NOMO-1 (cell line): ENCODE measurements at regions not wholly inside any gene's neighbourhood (a gene's known extent, or its start where the extent isn't known, plus 50 kb on each side); places are given as distances from the start of the nearest gene placed in this dataset.
"Not testable (repeated sequence)": the region's sequence is repeated elsewhere in the genome, so short reads cannot be mapped to it uniquely, and the experiment has no call there.

Experiments used
- DNase-seq, 2 experiments: peaks; one replicate each; lab custom pipeline; 2025; ENCODE audit not compliant: unreplicated experiment in 2 of 2; lab: John Stamatoyannopoulos, UW

DNA sequence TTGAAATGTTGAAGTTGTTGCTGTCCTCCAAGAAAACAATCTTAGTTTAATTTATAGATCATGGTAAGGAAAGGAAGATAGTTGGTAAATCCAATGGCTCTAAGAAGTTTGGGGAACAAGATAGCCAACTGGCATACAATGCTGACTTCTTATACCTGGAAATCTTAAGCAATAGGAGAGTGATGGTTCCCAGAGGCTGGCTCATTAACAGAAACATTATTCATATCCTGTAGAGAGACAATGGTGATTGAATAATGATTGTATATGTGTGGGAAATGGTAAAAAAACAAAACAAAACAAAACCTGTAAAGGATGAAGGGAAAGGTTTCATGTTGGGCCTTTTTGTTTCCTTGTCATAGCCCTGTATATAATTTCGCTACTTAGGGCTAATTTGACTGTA is 174.9 kb upstream of the CTSO start:
- DNase-seq: no peak

- no peak for DNase-seq
These were observed 165.0 kb upstream of the CTSO start for GRCh38 chr4:156118507-156119220.

DNA sequence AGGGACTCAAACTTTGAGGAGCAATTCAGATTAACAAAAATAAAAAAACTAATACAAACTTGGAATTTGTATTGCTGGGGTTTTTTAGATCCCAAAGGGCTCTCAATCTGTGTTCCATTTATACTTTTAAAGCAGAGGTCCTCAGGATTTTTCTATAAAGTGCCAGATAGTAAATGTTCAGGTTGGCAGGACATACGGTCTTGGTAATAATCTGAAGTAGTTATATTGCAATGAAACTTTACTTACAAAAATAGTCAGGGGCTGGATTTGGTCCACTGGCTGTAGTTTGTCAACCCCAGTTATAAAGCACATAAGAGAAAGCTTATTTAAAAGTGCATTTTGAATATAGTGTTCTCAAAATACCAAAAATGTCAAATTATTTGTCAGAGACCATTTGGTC is 164.1 kb upstream of the CTSO start:
- DNase-seq: no peak

GRCh38 chr4:156116991-156117390 is 163.3 kb upstream of the CTSO start:
- DNase-seq: no peak

DNA sequence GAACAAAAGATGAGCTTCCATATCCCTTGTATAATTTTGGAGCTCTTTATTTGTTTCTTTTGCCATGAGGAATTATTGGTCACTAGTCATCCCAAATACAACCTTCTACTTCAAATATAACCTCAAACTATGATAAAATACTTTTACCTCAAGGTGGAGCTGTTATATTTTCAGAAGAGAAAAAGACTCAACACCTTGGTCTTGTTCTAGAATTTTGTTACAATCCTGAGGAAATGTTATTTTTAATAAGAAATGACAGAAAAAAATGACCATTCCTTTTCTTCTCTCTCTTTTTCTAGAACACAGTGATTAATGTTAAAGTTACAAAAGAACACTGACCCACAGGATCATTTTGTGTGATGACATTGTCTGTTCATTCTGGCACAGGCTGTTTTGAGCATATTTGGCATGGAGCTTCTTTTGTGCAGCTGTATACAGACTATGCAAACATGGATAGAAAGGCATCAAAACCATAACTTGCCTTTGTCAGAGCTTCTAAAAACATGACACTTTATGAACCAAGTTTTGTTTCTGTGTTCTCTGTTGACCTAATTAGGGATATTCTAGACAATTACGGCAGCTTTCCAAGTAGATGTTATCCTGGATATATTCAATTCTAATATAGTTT is 159.6 kb upstream of the CTSO start:
- DNase-seq: no peak

DNA sequence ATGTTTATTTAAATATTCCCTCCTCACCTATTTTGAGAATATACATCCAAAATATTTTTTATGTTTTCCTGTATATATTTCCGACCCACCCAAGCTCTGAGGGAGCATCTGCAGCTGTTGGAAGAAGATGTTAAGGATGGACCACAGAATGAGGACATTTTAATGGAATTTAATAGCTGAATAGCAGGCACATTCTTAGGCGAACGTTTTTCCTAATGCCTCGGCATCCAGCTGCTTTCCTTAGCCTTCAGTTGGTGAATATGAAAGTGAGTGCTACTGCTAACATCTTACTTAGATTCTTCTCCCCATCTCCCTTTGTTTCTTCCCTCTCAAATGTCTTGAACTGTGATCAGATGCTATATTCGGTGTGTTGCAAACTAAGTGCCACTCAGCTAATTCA is 158.0 kb upstream of the CTSO start:
- no peak for DNase-seq

- DNase-seq: peak; percentile 25 to 48
These were observed 156.6 kb upstream of the CTSO start for GRCh38 chr4:156109943-156110900.

- not testable (repeated sequence) for DNase-seq
These were observed 155.4 kb upstream of the CTSO start for GRCh38 chr4:156109087-156109486.

DNA sequence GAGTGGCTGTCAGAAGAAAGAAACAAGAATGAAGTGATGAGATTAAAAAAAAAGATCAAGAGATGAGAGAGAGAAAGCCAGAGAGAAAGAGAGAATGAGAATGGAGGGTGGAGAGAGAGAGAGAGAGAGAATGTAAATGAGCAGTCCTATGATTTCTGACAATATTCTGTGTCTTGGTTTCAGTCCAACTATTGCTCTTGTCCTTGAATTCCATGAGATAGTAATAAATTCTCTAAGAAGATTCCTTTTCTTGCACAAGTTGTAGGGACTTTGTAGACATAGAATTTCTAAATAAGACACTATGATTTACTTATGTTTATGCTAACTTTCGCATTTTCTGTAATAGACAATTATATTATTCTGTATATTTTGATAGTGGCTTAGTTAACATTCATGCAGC is 149.6 kb upstream of the CTSO start:
- no peak for DNase-seq

DNA sequence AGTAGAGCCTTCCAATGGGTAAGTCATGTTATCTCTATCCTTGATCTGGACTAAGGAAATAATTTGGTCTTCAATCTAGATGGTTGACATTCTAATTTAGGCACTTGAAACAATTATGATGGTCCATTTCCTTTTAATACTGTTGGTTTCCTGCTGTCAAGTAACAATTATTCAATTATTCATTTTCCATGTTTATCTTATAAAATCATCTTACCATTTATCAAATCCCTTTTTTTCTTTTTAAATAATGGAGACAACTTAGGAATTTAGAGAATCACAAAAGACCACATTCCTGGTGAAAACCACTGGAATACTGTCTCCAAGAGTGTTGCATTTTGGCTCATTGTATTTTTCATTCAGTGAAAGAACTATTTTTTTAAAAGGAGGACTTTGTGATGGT is 148.7 kb upstream of the CTSO start:
- DNase-seq: no peak

DNA sequence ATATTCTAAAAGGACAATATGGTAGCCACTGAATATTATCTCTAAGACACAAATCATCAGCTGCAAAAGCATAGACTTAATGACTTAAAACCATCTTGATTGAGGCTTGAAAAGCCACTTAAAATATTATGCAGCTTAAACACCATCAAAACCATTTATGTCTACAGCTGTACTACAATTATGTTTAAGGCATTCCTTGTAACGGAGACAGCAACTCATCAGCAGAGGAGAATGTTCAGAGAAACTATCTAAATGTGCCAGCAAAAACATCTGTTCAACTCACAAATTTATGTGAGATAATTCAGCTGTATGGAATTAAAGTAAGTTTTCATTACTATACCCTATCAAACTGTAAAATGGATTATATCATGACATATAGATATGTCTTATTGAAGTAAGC is 147.9 kb upstream of the CTSO start:
- DNase-seq: no peak

DNA sequence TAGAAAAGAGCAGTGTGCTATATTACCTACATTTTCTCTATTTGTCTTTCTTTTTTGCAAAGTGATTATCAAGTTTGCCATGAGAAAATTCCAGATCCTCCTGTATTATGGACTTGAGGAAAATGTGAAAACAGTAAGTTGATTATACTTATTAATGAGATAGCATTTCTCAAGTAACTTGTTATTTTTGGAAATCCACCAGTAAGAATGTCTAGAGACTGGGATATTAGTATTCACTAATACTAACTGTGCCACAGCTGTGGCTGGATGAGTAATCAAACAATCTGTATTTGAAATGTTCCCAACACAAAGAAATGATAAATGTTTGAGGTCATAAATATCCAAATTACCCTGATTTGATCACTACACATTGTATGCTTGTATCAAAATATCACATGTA is 147.0 kb upstream of the CTSO start:
- DNase-seq: no peak

DNA sequence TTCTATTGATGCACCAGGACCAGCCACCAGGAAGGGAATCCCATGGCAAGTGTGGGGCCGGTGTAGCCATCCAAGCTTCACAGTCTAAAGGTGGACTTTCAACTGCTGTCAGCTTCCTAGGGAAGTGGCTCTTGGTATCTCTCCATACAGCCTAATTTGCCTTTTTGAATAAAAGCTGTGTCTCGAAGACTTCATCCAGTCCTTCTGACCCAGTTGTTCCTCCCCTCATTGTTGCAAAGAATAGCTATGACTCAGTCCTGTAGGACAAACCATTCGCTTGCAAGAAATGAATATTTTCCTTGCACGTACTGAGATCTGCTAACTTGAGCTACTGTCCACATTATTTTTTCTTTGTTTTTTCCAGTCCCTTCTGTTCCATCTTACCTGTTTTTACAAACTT is 145.1 kb upstream of the CTSO start:
- no peak for DNase-seq

DNA sequence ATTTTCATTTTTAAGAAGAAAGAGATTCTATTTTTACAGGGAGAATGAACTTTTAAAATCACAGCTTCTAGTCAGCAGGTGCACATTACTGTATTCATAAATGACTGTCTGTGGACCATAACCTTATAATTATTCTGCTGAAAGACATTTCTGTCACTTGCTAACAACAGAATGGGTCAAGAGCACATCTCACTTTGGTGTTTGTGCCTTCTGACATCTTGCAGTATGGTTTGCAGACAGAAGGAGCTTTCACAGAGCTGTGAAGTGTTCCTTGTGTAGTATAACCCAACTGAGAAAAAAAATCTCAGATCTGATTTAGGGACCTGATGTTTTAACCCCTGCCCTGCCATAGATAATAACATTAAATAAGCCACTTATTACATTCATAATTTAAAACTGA is 131.4 kb upstream of the CTSO start:
- DNase-seq: no peak

DNA sequence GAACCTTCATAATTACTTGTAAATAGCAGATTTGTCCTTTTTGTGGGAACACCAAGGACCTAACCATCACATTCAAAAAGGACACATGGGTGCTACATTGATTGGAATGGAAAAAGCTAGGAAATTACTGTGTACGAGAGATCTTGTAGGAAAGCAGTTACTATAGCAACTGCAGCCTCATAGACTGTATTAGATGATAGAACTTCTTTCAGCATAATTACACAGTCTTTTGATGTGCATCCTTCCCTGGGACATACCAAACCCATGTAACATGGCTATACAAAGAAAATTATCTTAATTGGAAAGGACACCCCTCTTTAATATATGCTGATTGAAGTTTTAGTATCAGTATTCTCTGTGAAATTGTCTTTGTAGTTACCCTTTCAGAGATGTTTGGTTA is 130.7 kb upstream of the CTSO start:
- DNase-seq: no peak

DNA sequence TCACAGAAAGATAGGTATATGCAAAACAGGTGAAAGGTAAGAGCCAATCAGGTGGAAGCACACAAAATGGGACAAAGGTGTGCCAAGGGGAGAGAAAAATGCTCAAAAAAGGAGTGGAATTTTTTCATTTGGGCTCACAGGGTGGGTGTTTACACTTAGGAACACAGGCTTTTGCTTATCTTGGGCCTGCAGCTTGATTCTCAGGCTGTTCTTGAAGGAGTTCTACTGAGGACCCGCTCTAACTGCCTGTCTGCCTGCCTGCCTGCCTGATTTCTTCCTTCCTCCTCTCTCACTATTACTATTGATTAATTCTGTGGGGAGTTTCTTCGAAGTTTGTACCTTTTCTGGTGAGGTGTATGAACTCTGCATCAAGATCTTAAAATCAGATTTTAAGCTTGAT is 120.3 kb upstream of the CTSO start:
- no peak for DNase-seq

- no peak for DNase-seq
These were observed 107.0 kb upstream of the CTSO start for GRCh38 chr4:156060661-156061060.

DNA sequence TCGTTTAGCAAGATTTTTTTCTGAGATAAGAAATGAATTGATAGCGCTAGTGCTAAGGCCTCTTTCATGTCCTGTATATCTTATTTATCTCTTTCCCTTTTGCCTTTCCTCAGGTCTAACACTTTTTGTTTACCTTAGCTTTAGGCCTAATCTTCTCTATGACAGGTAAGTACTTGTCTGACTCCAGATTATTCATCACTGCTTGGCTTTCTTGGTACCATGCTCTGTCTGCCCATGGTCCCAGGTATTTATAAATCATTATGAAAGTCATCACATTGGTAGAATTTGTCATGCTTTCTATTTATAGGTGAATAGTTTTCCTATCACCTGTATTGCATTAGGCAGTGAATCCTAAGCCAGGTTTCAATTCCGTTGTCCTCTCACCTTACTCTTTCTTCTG is 99.5 kb upstream of the CTSO start:
- DNase-seq: no peak

DNA sequence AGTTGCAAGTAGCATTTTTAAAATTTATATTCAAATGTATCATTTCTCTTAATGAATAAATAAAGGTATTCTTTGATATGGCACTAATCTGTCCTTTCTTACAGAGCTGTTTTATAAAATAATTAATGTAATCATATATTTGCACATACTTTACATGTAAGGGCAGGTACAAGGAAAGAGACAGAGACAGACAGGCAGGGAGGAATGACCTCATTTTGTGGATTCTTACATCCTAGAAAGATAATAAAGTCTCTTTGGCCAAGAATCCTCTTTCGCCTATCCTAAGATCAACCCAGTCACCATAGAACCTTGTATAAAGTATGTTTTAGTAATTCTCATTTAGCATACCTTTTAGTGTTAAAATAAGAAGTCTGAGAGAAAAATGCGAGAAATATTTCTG is 98.5 kb upstream of the CTSO start:
- DNase-seq: no peak

DNA sequence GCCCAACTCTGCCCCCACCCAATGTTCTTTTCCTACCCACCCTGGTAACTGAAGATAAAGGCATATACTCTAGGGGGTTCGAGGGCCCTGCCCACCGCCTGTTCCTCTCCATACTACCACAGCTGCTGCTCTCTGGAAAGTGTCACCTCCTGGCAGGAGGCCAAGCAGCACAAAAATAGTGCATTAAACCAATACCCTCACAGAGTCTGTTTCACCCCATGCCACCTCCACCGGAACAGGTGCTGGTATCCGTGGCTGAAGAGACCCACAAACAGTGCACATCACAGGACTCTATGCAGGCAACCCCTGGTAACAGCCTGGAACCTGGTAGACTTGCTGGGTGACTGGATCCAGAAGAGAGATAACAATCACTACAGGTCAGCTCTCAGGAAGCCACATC is 85.1 kb upstream of the CTSO start:
- no peak for DNase-seq

DNA sequence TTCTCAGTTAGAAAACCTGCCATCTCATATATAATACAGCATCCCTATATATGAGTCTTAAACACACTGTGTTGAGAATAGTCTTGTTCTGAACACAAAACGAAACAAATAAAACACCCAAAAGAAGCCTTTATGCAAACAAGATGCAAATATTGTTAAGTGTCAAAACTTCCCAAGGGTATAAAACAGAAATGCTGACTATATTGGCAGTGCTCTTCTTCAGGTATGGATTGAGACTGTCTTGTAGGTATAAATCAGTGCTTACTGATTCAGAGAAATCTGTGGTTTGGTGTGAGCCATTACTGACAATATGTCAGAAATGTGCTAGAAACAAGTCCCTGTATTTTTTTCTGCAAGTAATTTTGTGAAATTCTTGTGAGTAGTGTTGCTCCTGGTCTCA is 82.8 kb upstream of the CTSO start:
- no peak for DNase-seq

- DNase-seq: no peak
These were observed 76.0 kb upstream of the CTSO start for GRCh38 chr4:156029691-156030090.
